PC-9 (cell line): ENCODE measurements at regions not wholly inside any gene's neighbourhood (a gene's known extent, or its start where the extent isn't known, plus 50 kb on each side); places are given as distances from the start of the nearest gene placed in this dataset.

Experiments used
- BruUV-seq: library from RNA; stranded (reverse); fragments of 400-500 nt; replicated peaks from 2 replicates; lab custom pipeline; 2021; lab: Mats Ljungman, UMichigan
- CTCF ChIA-PET: fragments of 300-600 bp; sonication (Branson Sonifier 250); formaldehyde crosslinking; loops from one replicate; lab custom pipeline; 2022; ENCODE audit warnings: antibody characterized with exemption; lab: Charles Lee
- POLR2A ChIA-PET: fragments of 300-600 bp; sonication (Branson Sonifier 250); formaldehyde crosslinking; loops from one replicate; lab custom pipeline; 2022; ENCODE audit warnings: antibody characterized with exemption; ENCODE audit not compliant: unreplicated experiment; lab: Charles Lee
- DNase-seq, 2 experiments: peaks; one replicate each; pipeline versions ENCODE4 v3.0.0 to v3.0.0-alpha.2; 2015 to 2022; ENCODE audit warnings: mixed read lengths in 1 of 2
- H2AFZ ChIP-seq: fragments of 200-600 bp; sonication (generic); 2 replicates; pipeline ENCODE4 v1.8.1; 2017; ENCODE audit warnings: antibody characterized with exemption
- H3F3A ChIP-seq: fragments of 200-600 bp; sonication (generic); 2 replicates; pipeline ENCODE4 v1.8.1; 2017; ENCODE audit warnings: antibody characterized with exemption, mild to moderate bottlenecking, low read depth; ENCODE audit not compliant: insufficient read depth
- H3K27ac ChIP-seq: fragments of 200-600 bp; sonication (generic); 2 replicates; pipeline ENCODE4 v1.6.1; 2016; ENCODE audit warnings: mixed run types
- H3K27me3 ChIP-seq: fragments of 200-600 bp; sonication (generic); 2 replicates; pipeline ENCODE4 v1.6.1; 2016; ENCODE audit warnings: low read depth, mixed run types; ENCODE audit not compliant: insufficient read depth
- H3K36me3 ChIP-seq: fragments of 200-600 bp; sonication (generic); 2 replicates; pipeline ENCODE4 v1.6.1; 2016; ENCODE audit warnings: low read depth, mixed run types
- H3K4me1 ChIP-seq: fragments of 200-600 bp; sonication (generic); replicated peaks from 2 replicates; pipeline ENCODE4 v1.6.1; 2016; ENCODE audit warnings: mixed run types; ENCODE audit not compliant: insufficient read depth
- H3K4me2 ChIP-seq: fragments of 200-600 bp; sonication (generic); 2 replicates; pipeline ENCODE4 v1.6.1; 2017; ENCODE audit warnings: mixed run types
- H3K4me3 ChIP-seq: fragments of 200-600 bp; sonication (generic); 2 replicates; pipeline ENCODE4 v1.6.1; 2016; ENCODE audit warnings: mixed run types
- H3K79me2 ChIP-seq: fragments of 200-600 bp; sonication (generic); 2 replicates; pipeline ENCODE4 v1.6.1; 2017; ENCODE audit warnings: low read depth, mixed run types
- H3K9me2 ChIP-seq: fragments of 200-600 bp; sonication (generic); 2 replicates; pipeline ENCODE4 v1.8.1; 2017; ENCODE audit warnings: mild to moderate bottlenecking; ENCODE audit not compliant: insufficient read depth
- H3K9me3 ChIP-seq: fragments of 200-600 bp; sonication (generic); 2 replicates; pipeline ENCODE4 v1.8.1; 2016; ENCODE audit warnings: low read depth; ENCODE audit not compliant: insufficient read depth
- H4K20me1 ChIP-seq: fragments of 200-600 bp; sonication (generic); 2 replicates; pipeline ENCODE4 v1.8.1; 2017; ENCODE audit not compliant: insufficient read depth
- CTCF ChIP-seq: fragments of 200-600 bp; sonication (generic); conservative IDR thresholded peaks from 2 replicates; pipeline ENCODE4 v1.6.1; 2017; ENCODE audit warnings: mixed run types, antibody characterized with exemption, mild to moderate bottlenecking, moderate library complexity
- EZH2 ChIP-seq: fragments of 200-600 bp; sonication (generic); IDR thresholded peaks from 2 replicates; pipeline ENCODE4 v1.8.0; 2017; ENCODE audit warnings: antibody characterized with exemption, low read depth
- intact Hi-C: fragments of 100-400 bp; cut with micrococcal nuclease; formaldehyde crosslinking; loops from one replicate; pipeline ENCODE4 v1.10.0; 2022; ENCODE audit not compliant: unreplicated experiment

- CTCF ChIA-PET, result no interaction called here
- POLR2A ChIA-PET, result no interaction called here
- Histone ChIP-seq H3K27me3 (no peaks in the 10 kb centered on the region), H3K9me2 (no peaks in the 10 kb centered on the region), H3K4me1 (no peaks in the 10 kb centered on the region), H2AFZ (no peak overlapping the region), H3K27ac (no peak overlapping the region), H3F3A (no peaks in the 10 kb centered on the region), H3K4me2 (no peak overlapping the region), H3K79me2 (no peaks in the 10 kb centered on the region), H3K9me3 (no peaks in the 10 kb centered on the region), H3K4me3 (no peak overlapping the region), H3K36me3 (no peaks in the 10 kb centered on the region), H4K20me1 (no peaks in the 10 kb centered on the region)
- intact Hi-C loops, result no loop called here
- BruUV-seq, result no TSS peak
- TF ChIP-seq CTCF, result no peak
- no peak for TF ChIP-seq EZH2
- DNase-seq, result no peak
These were observed 2177.2 kb downstream of the TP53TG3F start for GRCh38 chr16:35636480-35637230.

- Histone ChIP-seq H4K20me1 (no peaks in the 10 kb centered on the region), H3K36me3 (no peaks in the 10 kb centered on the region), H3F3A (no peaks in the 10 kb centered on the region), H3K79me2 (no peaks in the 10 kb centered on the region), H3K4me3 (no peak overlapping the region), H3K9me2 (no peaks in the 10 kb centered on the region), H3K9me3 (no peaks in the 10 kb centered on the region), H3K4me1 (no peaks in the 10 kb centered on the region), H3K27me3 (no peaks in the 10 kb centered on the region), H3K27ac (no peak overlapping the region), H3K4me2 (no peak overlapping the region), H2AFZ (no peak overlapping the region)
- CTCF ChIA-PET, result no interaction called here
- TF ChIP-seq EZH2 (no peak), CTCF (no peak)
- POLR2A ChIA-PET, result no interaction called here
- intact Hi-C loops, result no loop called here
- no peak for DNase-seq
- BruUV-seq, result no TSS peak
These were observed 2178.3 kb downstream of the TP53TG3F start for GRCh38 chr16:35637683-35638082.

- DNase-seq, result peak in 1 of 2 experiments; percentile 43
- Histone ChIP-seq H3K36me3 (no peaks in the 10 kb centered on the region), H3K4me2 (no peak overlapping the region), H3K9me2 (no peaks in the 10 kb centered on the region), H3K4me3 (no peak overlapping the region), H3K4me1 (no peaks in the 10 kb centered on the region), H3K27ac (no peak overlapping the region), H3K9me3 (no peaks in the 10 kb centered on the region), H4K20me1 (no peaks in the 10 kb centered on the region), H3K27me3 (no peaks in the 10 kb centered on the region), H3K79me2 (no peaks in the 10 kb centered on the region), H3F3A (no peaks in the 10 kb centered on the region), H2AFZ (no peak overlapping the region)
- TF ChIP-seq EZH2 (no peak), CTCF (no peak)
- CTCF ChIA-PET, result no interaction called here
- intact Hi-C loops, result no loop called here
- no TSS peak for BruUV-seq
- POLR2A ChIA-PET, result no interaction called here
These were observed 2180.1 kb downstream of the TP53TG3F start for GRCh38 chr16:35639233-35640205.
